WTC11 (cell line): ENCODE measurements at regions not wholly inside any gene's neighbourhood (a gene's known extent, or its start where the extent isn't known, plus 50 kb on each side); places are given as distances from the start of the nearest gene placed in this dataset.

Source experiments
- ATAC-seq: fragments of 200-7000 bp; cut with Tn5 transposase; 2 replicates; pipeline ENCODE4 v1.10.0; 2021; ENCODE audit warnings: mild to moderate bottlenecking, moderate library complexity
- CTCF ChIA-PET: fragments of 300-600 bp; sonication (Branson Sonifier 250); formaldehyde crosslinking; loops from one replicate; lab custom pipeline; 2021; ENCODE audit warnings: antibody characterized with exemption; lab: Charles Lee
- POLR2A ChIA-PET: fragments of 350-600 bp; sonication (Branson Sonifier 250); formaldehyde crosslinking; loops from one replicate; lab custom pipeline; 2021; ENCODE audit warnings: antibody characterized with exemption; lab: Charles Lee
- DNase-seq: peaks from one replicate; pipeline ENCODE4 v3.0.0; 2021; ENCODE audit warnings: low spot score
- H3K27ac Mint-ChIP-seq: 2 replicates; pipeline ENCODE4 v1.8.0; 2021; ENCODE audit warnings: mixed read lengths
- H3K27me3 Mint-ChIP-seq: 2 replicates; pipeline ENCODE4 v1.8.0; 2021; ENCODE audit warnings: low read depth, mild to moderate bottlenecking, moderate library complexity, mixed read lengths
- H3K36me3 Mint-ChIP-seq: 2 replicates; pipeline ENCODE4 v1.8.0; 2021; ENCODE audit warnings: mixed read lengths
- H3K4me1 Mint-ChIP-seq: 2 replicates; pipeline ENCODE4 v1.8.0; 2022; ENCODE audit warnings: mixed read lengths
- H3K4me3 Mint-ChIP-seq: 2 replicates; pipeline ENCODE4 v1.8.0; 2021; ENCODE audit warnings: mild to moderate bottlenecking, moderate library complexity, mixed read lengths
- H3K9me3 Mint-ChIP-seq: 2 replicates; pipeline ENCODE4 v1.8.0; 2021; ENCODE audit warnings: mixed read lengths
- AFF4 ChIP-seq: sonication (generic); formaldehyde crosslinking; IDR thresholded peaks from 2 replicates; pipeline ENCODE4 v1.8.1; 2023; ENCODE audit warnings: mild to moderate bottlenecking, missing genetic modification reagents, borderline replicate concordance
- ARID4B ChIP-seq: sonication (generic); formaldehyde crosslinking; IDR thresholded peaks from 2 replicates; pipeline ENCODE4 v1.8.0; 2023; ENCODE audit warnings: missing genetic modification reagents, mild to moderate bottlenecking, borderline replicate concordance
- ATF2 ChIP-seq: sonication (generic); formaldehyde crosslinking; IDR thresholded peaks from 2 replicates; pipeline ENCODE4 v1.8.1; 2022; ENCODE audit warnings: low read depth, missing genetic modification reagents, borderline replicate concordance
- ATF3 ChIP-seq: sonication (generic); formaldehyde crosslinking; conservative IDR thresholded peaks from 2 replicates; pipeline ENCODE4 v1.8.1; 2022; ENCODE audit warnings: mild to moderate bottlenecking, missing genetic modification reagents
- E2F5 ChIP-seq: sonication (generic); formaldehyde crosslinking; IDR thresholded peaks from 2 replicates; pipeline ENCODE4 v1.8.1; 2022; ENCODE audit warnings: mild to moderate bottlenecking, moderate library complexity, missing genetic modification reagents
- GRHL2 ChIP-seq: fragments of 250-450 bp; sonication (Bioruptor Pico); IDR thresholded peaks from 2 replicates; pipeline ENCODE4 v1.8.0; 2022; ENCODE audit warnings: mild to moderate bottlenecking, moderate library complexity; ENCODE audit not compliant: insufficient replicate concordance, severe bottlenecking
- HMGA2 ChIP-seq: fragments of 250-450 bp; sonication (Bioruptor Pico); IDR thresholded peaks from 2 replicates; pipeline ENCODE4 v1.4.0; 2021; ENCODE audit warnings: mild to moderate bottlenecking, moderate library complexity
- HMGXB4 ChIP-seq: sonication (generic); formaldehyde crosslinking; IDR thresholded peaks from 2 replicates; pipeline ENCODE4 v1.8.1; 2023; ENCODE audit warnings: mild to moderate bottlenecking, moderate library complexity, missing genetic modification reagents
- JUN ChIP-seq: sonication (generic); formaldehyde crosslinking; IDR thresholded peaks from 2 replicates; pipeline ENCODE4 v1.8.0; 2023; ENCODE audit warnings: mild to moderate bottlenecking, missing genetic modification reagents
- NFE2L1 ChIP-seq: sonication (generic); formaldehyde crosslinking; IDR thresholded peaks from 2 replicates; pipeline ENCODE4 v1.8.1; 2023; ENCODE audit warnings: missing genetic modification reagents
- SP1 ChIP-seq: sonication (generic); formaldehyde crosslinking; conservative IDR thresholded peaks from 2 replicates; pipeline ENCODE4 v1.8.1; 2022; ENCODE audit warnings: missing genetic modification reagents
- ZNF317 ChIP-seq: sonication (generic); formaldehyde crosslinking; IDR thresholded peaks from 2 replicates; pipeline ENCODE4 v1.8.1; 2023; ENCODE audit warnings: low read depth, mild to moderate bottlenecking, moderate library complexity, missing genetic modification reagents, borderline replicate concordance
- ZNF396 ChIP-seq: fragments of 250-450 bp; sonication (Bioruptor Pico); IDR thresholded peaks from 2 replicates; pipeline ENCODE4 v1.8.0; 2021; ENCODE audit warnings: mild to moderate bottlenecking, moderate library complexity, borderline replicate concordance
- ZNF423 ChIP-seq: fragments of 250-450 bp; sonication (Bioruptor Pico); IDR thresholded peaks from 2 replicates; pipeline ENCODE4 v2.1.2; 2022; ENCODE audit warnings: mild to moderate bottlenecking, moderate library complexity
- ZNF512 ChIP-seq: sonication (generic); formaldehyde crosslinking; IDR thresholded peaks from 2 replicates; pipeline ENCODE4 v1.8.1; 2022; ENCODE audit warnings: missing genetic modification reagents, borderline replicate concordance

GRCh38 chr14:51518711-51519110 lies 133.0 kb upstream of the FRMD6 start (continued):
- TF ChIP-seq E2F5 (CRISPR knock-in tag) (no peak), JUN (CRISPR knock-in tag) (no peak), ARID4B (CRISPR knock-in tag) (no peak)

- peaks cover 9% of the 10 kb centered on the region; the same call in 1 of the 2 replicates for H3K9me3 Mint-ChIP-seq
- H3K4me1 Mint-ChIP-seq, result peaks cover 21% of the 10 kb centered on the region
- H3K27ac Mint-ChIP-seq, result no peak overlapping the region
- TF ChIP-seq ZNF512, result no peak
- no peak for TF ChIP-seq HMGXB4 (CRISPR knock-in tag)
- no peak for TF ChIP-seq ATF3 (CRISPR knock-in tag)
- no peak for TF ChIP-seq SP1 (CRISPR knock-in tag)
- H3K27me3 Mint-ChIP-seq, result no peaks in the 10 kb centered on the region
- no peak overlapping the region for H3K4me3 Mint-ChIP-seq
- no peaks in the 10 kb centered on the region for H3K36me3 Mint-ChIP-seq
- CTCF ChIA-PET, result no interaction called here
- POLR2A ChIA-PET, result no interaction called here
- DNase-seq (no peak), ATAC-seq (no peak)
Observed at GRCh38 chr14:51520087-51520486, 131.6 kb upstream of the FRMD6 start.

GRCh38 chr14:51521764-51522163 lies 129.9 kb upstream of the FRMD6 start:
- ATAC-seq (no peak), DNase-seq (no peak)
- Mint-ChIP-seq H3K4me3 (no peak overlapping the region), H3K36me3 (no peaks in the 10 kb centered on the region), H3K9me3 (peaks cover 9% of the 10 kb centered on the region; the same call in 1 of the 2 replicates), H3K27ac (no peak overlapping the region; the same call in 1 of the 2 replicates), H3K27me3 (no peaks in the 10 kb centered on the region), H3K4me1 (peaks cover 21% of the 10 kb centered on the region)
- POLR2A ChIA-PET, result interaction anchor here (0.5 kb wide), 1 partner anchor 9 kb away, joined by 3 read pairs; no protein-coding TSS in a partner anchor
- CTCF ChIA-PET, result interaction anchor here (1.1 kb wide), 1 partner anchor 457 kb away, joined by 3 read pairs; no protein-coding TSS in a partner anchor
- no peak for TF ChIP-seq GRHL2 (CRISPR knock-in tag)
- TF ChIP-seq ATF3 (CRISPR knock-in tag), result no peak
- no peak for TF ChIP-seq ATF2 (CRISPR knock-in tag)
- TF ChIP-seq AFF4 (CRISPR knock-in tag), result no peak
- no peak for TF ChIP-seq ZNF317
- no peak for TF ChIP-seq HMGA2 (CRISPR knock-in tag)
- no peak for TF ChIP-seq ZNF396 (CRISPR knock-in tag)
- no peak for TF ChIP-seq ZNF423 (CRISPR knock-in tag)
- no peak for TF ChIP-seq NFE2L1 (CRISPR knock-in tag)
